Adrenal gland (tissue), 9 donors: ENCODE measurements at regions not wholly inside any gene's neighbourhood (a gene's known extent, or its start where the extent isn't known, plus 50 kb on each side); places are given as distances from the start of the nearest gene placed in this dataset.

Experiments
- DNase-seq, 7 donors: peaks; one replicate each; pipeline ENCODE4 v3.0.0-alpha.2; 2019 to 2020
- H3K27ac ChIP-seq, 5 donors: fragments of 200-600 bp; sonication (generic) in 4 of 5; 1 replicate in 3 of 5; 2 replicates in 2 of 5; pipeline versions ENCODE4 v1.5.1 to v1.8.0; 2016 to 2020; ENCODE audit warnings: mild to moderate bottlenecking in 1 of 5
- H3K27me3 ChIP-seq: fragments of 200-600 bp; 2 replicates; pipeline ENCODE4 v1.8.0; 2021
- H3K36me3 ChIP-seq, 2 donors: fragments of 200-600 bp; replicated peaks in 1 of 2; 1 replicate in 1 of 2; 2 replicates in 1 of 2; pipeline versions ENCODE4 v1.5.1 to v1.8.0; 2018 to 2022
- H3K4me1 ChIP-seq, 2 donors: fragments of 200-600 bp; replicated peaks in 1 of 2; 1 replicate in 1 of 2; 2 replicates in 1 of 2; pipeline versions ENCODE4 v1.5.1 to v1.8.0; 2018 to 2021
- H3K4me3 ChIP-seq, 4 donors: fragments of 200-600 bp; sonication (generic) in 3 of 4; one replicate each; pipeline ENCODE4 v1.5.1; 2016 to 2018
- H3K9me3 ChIP-seq, 3 donors: fragments of 200-600 bp; sonication (generic) in 1 of 3; replicated peaks in 1 of 3; 1 replicate in 2 of 3; 2 replicates in 1 of 3; pipeline versions ENCODE4 v1.5.1 to v1.8.0; 2016 to 2021
- CTCF ChIP-seq, 6 experiments: fragments of 450-650 bp in 4 of 6; fragments of 200-600 bp in 2 of 6; sonication (generic) in 1 of 6; IDR thresholded peaks; 1 replicate in 5 of 6; 2 replicates in 1 of 6; pipeline versions ENCODE4 v1.5.1 to v1.8.0; 2016 to 2021; ENCODE audit warnings: antibody characterized with exemption in 6 of 6, mild to moderate bottlenecking in 2 of 6, moderate library complexity in 1 of 6
- POLR2A ChIP-seq, 2 donors: fragments of 450-650 bp; IDR thresholded peaks; one replicate each; pipeline ENCODE4 v1.6.1; 2017; ENCODE audit warnings: antibody characterized with exemption in 2 of 2, mild to moderate bottlenecking in 2 of 2, moderate library complexity in 1 of 2
- WGBS, 4 donors: extraction: QIAGEN DNeasy Blood & Tissue Kit in 2 of 4; methylation state at CpG; one replicate each; pipeline versions ENCODE4 v1.1.5 to v1.1.7; 2013 to 2017; 5-methylcytosine and 5-hydroxymethylcytosine counted together
- intact Hi-C, 2 donors: fragments of 100-400 bp; cut with DNase I; formaldehyde crosslinking; loops; one replicate each; pipeline versions ENCODE4 v1.14.1 to v1.15.0; 2022 to 2023
- donor health status: healthy with polysubstance abuse.
- donor health status: Bipolar disorder and iron deficiency.
- donor health status: DM: yes; HTN: yes; CAD: no.
- donor health status: DM: no; HTN: no; CAD: no.
- donor health status: DM: no; HTN: no; CAD: no.

- H3K27ac ChIP-seq: no peak overlapping the region
- H3K9me3 ChIP-seq: no peaks in the 10 kb centered on the region
- DNase-seq: no peak
- no peaks in the 10 kb centered on the region for H3K27me3 ChIP-seq
- H3K4me3 ChIP-seq: no peak overlapping the region
- peaks cover 0 to 9% of the 10 kb centered on the region in 2 donors for H3K4me1 ChIP-seq
- 85 to 93% (median 89%) methylated on average over 4 of the region's 4 CpGs for WGBS, 4 donors
- intact Hi-C loops: no loop called here
- H3K36me3 ChIP-seq: no peaks in the 10 kb centered on the region
- TF ChIP-seq POLR2A (IDR thresholded peaks at IDR 0.05) (no peak), CTCF (IDR thresholded peaks at IDR 0.05) (no peak)
These were observed 348.3 kb downstream of the BCKDHB start for GRCh38 chr6:80454661-80455365.

GRCh38 chr6:80454197-80454596 is 347.7 kb downstream of the BCKDHB start:
- intact Hi-C loops: no loop called here
- no peaks in the 10 kb centered on the region for H3K27me3 ChIP-seq
- H3K36me3 ChIP-seq: no peaks in the 10 kb centered on the region
- WGBS, 4 donors: 52 to 79% (median 67%) methylated on average over 1 of the region's 1 CpG
- no peak overlapping the region for H3K27ac ChIP-seq
- no peak for DNase-seq
- TF ChIP-seq CTCF (IDR thresholded peaks at IDR 0.05) (no peak), POLR2A (IDR thresholded peaks at IDR 0.05) (no peak)
- H3K9me3 ChIP-seq: no peaks in the 10 kb centered on the region
- H3K4me3 ChIP-seq: no peak overlapping the region
- H3K4me1 ChIP-seq: peaks cover 0 to 9% of the 10 kb centered on the region in 2 donors

GRCh38 chr6:80449726-80450125 is 343.3 kb downstream of the BCKDHB start:
- WGBS, 4 donors: 11 to 33% (median 18%) methylated on average over 1 of the region's 1 CpG
- Histone ChIP-seq H3K9me3 (no peaks in the 10 kb centered on the region), H3K36me3 (no peaks in the 10 kb centered on the region), H3K4me3 (no peak overlapping the region), H3K27ac (no peak overlapping the region), H3K4me1 (no peaks in the 10 kb centered on the region), H3K27me3 (no peaks in the 10 kb centered on the region)
- no peak for DNase-seq
- intact Hi-C loops: no loop called here
- TF ChIP-seq POLR2A (IDR thresholded peaks at IDR 0.05) (no peak), CTCF (IDR thresholded peaks at IDR 0.05) (no peak)

- Histone ChIP-seq H3K4me3 (no peak overlapping the region), H3K36me3 (no peaks in the 10 kb centered on the region), H3K27ac (no peak overlapping the region), H3K27me3 (no peaks in the 10 kb centered on the region), H3K4me1 (no peaks in the 10 kb centered on the region), H3K9me3 (no peaks in the 10 kb centered on the region)
- TF ChIP-seq POLR2A (IDR thresholded peaks at IDR 0.05): no peak
- TF ChIP-seq CTCF (IDR thresholded peaks at IDR 0.05): no peak
- WGBS, 4 donors: 86 to 92% (median 87%) methylated on average over 5 of the region's 5 CpGs
- intact Hi-C loops: no loop called here
- DNase-seq: no peak
These were observed 340.1 kb downstream of the BCKDHB start for GRCh38 chr6:80446454-80447045.
